Stimulated activated CD4-positive, alpha-beta T cell treated with anti-CD3 and anti-CD28 coated beads, Interleukin-4, amount 100 ng/mL, for 48 hours (primary cell): ENCODE measurements at regions not wholly inside any gene's neighbourhood (a gene's known extent, or its start where the extent isn't known, plus 50 kb on each side); places are given as distances from the start of the nearest gene placed in this dataset.

Source experiments
- DNase-seq, 2 donors: peaks; one replicate each; pipeline ENCODE4 v3.0.0-alpha.2; 2020; ENCODE audit warnings: low read depth in 2 of 2

GRCh38 chr5:4640795-4641194, 499.3 kb upstream of the ADAMTS16 start:
- DNase-seq = no peak

GRCh38 chr5:4642525-4642924, 497.6 kb upstream of the ADAMTS16 start:
- no peak for DNase-seq

GRCh38 chr5:4643190-4643589, 496.9 kb upstream of the ADAMTS16 start:
- no peak for DNase-seq

DNA sequence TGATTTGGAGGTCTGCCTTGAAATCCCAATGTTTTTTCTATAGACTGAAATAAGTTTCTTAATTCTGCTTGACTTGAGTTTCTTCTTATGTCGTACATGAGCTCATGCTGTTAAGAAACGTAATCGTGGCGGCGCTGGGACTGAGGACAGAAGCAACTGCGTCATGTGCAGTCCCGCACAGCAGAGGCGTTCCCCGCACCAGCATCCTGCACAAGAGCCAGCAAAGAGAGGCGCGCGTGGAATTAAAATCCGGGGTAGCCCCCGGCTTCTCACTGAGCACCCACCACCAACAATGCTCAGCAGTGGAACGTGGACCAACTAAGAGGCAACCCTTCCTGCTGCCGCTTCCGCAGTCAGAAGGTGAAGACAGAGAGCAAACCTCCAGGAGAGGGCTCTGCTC, 496.2 kb upstream of the ADAMTS16 start:
- DNase-seq = no peak

DNA sequence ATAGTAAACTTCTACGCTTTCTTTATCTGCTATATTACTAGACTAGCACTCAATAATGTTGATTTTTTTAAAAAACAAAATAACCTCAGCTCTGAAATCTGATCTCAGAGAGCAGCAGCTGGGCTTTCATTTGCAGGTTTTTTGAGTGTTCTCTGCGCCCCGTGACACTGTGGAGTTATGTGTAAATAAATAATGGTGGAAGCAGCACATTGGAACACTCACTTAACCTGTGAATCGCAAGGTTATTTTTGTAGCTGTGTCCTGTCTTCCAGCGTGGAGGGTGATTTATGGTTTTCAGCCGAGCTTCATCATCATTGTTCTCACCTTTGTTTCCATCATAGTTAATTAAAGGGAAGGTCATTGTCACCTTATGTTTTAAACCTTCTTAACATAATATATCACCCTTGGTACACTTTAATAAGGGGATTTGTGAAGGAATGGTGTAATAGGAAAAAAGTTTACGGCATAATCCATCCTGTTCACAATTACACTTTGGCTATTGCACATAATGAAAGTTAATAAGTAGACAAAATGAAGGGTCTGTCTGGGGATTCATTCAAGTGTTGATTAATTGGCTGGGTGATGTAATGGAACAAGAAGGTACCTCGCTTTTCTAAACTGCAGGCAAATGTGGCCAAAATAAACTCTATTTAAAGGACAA, 493.3 kb upstream of the ADAMTS16 start:
- DNase-seq = no peak

- no peak for DNase-seq
Measured at GRCh38 chr5:4647955-4648354, 492.2 kb upstream of the ADAMTS16 start.

- no peak for DNase-seq
Measured at GRCh38 chr5:4651806-4652565, 488.1 kb upstream of the ADAMTS16 start.

- no peak for DNase-seq
Measured at GRCh38 chr5:4653475-4653874, 486.7 kb upstream of the ADAMTS16 start.

DNA sequence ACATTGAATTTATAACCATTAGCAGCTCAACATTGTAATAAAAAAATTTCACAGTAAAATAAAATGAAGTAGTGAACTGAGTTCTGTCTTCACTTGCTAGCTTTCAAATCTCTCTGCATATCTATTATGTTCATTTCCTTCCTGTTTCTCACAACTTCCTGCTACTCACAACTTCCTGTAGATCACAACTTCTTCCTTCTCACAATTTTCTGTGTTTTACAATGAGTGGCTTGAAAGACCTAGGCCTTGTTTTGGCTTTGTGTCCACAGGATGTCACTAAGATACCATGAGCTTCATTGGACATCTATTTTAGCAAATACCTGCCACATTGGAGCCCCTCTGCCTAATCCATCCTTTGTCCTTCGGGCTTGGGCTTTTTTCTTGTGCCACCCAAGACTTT, 480.3 kb upstream of the ADAMTS16 start:
- no peak for DNase-seq

- DNase-seq = no peak
Measured at GRCh38 chr5:4661326-4661725, 478.8 kb upstream of the ADAMTS16 start.

- no peak for DNase-seq
Measured at GRCh38 chr5:4661836-4662235, 478.3 kb upstream of the ADAMTS16 start.

GRCh38 chr5:4662756-4663155, 477.4 kb upstream of the ADAMTS16 start:
- DNase-seq = no peak

- DNase-seq = no peak
Measured at GRCh38 chr5:4665911-4666310, 474.2 kb upstream of the ADAMTS16 start.

DNA sequence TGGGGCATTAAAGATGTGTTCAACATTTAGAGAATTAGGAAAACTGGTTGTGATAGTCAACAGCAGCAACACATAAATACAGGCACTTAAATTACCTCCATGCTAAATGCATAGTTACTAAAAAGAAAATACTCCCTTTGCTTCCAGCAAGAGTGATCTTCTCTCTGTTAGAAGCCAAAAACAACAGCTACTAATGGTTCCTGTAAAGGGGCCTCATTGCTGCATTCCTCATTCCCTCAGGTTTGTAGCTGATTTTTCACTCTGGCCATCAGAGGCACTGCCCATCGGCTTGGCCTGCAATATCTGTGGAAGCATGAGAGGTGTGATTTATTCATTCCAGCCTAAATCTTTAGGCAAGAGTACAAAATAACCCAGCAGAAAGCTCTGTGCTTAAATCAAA, 466.0 kb upstream of the ADAMTS16 start:
- DNase-seq = no peak

DNA sequence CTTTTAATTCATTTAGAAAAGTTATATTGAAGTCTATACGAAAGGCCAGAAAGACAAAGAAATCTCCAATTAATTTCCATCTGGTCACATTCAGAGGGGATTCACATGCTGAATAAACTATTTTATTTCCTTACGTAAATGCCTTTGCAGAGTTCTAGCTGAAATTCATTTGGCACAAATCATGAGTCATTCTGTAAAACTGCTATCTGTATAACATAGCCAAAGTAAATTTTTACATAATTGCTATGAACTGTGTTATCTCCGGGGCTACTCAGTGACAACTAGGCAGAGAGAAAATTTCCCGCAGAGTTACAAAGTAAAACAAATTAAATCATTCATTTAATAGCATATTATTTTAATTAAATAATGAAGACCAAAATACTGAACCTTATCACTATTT, 463.2 kb upstream of the ADAMTS16 start:
- DNase-seq = no peak

DNA sequence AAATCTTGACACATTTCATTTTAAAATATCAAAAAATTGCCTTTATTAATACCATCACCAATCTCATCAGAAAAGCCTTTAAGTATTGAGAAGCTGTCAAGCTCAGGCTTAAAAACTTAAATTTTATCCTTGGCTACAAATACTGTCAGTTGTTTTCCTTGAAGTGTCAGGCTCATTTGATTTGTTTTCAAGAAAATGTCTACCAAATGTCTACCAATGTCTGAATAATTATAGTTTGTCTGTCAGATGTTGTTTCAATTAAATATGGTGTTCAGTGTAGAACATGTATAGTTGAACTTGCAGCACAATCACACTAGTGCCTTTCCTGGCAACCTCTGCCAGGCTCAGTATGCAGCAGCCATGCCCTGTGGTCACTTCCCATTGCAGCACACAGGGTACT, 455.2 kb upstream of the ADAMTS16 start:
- no peak for DNase-seq

DNA sequence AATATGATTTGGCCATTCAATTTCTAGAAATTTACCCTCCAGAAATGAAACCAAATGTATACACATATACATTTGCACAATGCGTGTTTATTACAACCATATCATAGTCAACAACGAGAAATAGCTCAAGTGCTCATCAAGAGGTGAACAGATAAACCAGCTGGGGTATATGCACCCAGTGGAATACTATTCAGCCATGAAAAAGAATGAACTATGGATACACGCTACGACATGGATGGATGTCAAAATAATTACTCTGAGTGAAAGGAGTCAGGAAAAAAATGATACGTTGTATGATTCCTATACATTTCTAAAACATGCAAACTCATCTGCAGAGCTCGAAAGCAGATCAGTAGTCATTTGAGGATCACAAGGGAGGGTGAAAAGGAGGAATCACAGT, 441.5 kb upstream of the ADAMTS16 start:
- DNase-seq = no peak

GRCh38 chr5:4699592-4699991, 440.5 kb upstream of the ADAMTS16 start:
- DNase-seq = no peak

DNA sequence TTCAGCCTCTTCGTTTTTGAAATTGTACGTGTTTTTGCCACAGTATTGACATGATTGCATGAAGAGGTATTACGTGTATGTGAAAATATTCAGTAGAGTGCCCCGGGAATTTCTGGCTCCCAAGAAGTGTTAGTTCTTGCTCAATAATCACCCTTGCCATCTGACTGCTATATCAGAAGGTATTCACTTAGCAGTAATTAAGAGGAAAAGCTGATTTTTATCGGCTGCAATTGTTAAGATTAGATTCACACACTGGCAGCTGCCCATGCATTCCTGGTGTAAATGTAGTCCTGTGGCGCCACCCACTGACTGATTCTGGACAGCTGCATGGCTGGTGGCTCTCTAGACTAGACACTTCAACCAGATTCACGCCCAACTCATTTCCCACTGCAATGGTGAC, 440.1 kb upstream of the ADAMTS16 start:
- peak in 1 of 2 donors; percentile 9 for DNase-seq

DNA sequence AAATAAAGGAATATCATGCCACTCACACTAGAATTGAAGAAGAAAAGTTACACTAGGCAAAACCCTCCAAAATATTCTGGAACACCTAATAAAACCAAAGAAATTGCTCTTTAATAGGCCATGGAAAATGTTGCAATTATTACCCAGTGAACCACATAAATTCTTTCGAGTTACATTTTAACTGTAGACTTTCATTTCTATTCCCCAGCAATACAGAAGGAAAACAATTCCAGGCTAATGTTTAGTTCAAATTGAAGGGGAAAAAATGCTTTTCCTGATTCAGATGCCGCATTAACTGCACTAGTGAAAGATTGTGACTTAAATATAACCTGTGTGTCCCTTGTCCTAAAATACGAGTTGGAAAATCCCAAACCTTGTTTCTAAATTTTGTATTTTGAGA, 439.3 kb upstream of the ADAMTS16 start:
- no peak for DNase-seq

GRCh38 chr5:4703931-4704458, 436.1 kb upstream of the ADAMTS16 start:
- no peak for DNase-seq

DNA sequence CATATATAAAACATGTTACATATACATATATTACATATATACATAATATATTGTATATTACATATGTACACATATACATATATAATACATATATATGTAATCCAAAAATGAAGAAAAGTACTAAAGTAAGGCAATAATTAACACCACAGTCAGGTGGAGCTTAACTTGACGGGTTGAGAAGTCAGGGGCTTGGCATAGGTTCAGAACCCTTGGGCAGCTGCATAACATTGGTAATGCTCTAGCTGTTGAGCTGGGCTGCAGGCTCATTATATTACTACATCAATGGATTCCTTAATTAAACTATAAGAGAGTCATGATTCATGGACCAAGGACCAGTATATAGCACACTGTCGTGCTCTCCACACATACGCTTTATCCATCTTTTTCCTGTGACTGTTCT, 435.2 kb upstream of the ADAMTS16 start:
- no peak for DNase-seq

DNA sequence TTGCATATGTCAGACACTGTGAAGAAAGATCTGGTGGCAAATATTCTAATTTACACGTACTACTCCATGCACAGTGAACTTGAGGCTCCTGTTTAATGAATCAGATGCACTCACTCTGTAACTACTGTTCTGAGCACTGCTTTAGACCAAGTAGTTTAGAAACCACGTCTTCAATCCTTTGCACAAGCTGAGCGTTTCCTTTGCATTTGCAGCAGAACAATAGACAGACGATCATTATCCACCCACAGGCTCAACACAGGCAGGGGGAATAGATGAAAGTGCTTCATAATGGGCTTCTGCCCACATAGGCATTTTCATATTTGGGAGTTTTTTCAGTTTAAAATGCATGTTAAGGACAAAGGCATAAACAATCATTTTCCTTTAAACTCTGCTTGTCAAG, 423.3 kb upstream of the ADAMTS16 start:
- no peak for DNase-seq
